GM21367 (cell line): ENCODE measurements at regions not wholly inside any gene's neighbourhood (a gene's known extent, or its start where the extent isn't known, plus 50 kb on each side); places are given as distances from the start of the nearest gene placed in this dataset.
"Not testable (repeated sequence)": the region's sequence is repeated elsewhere in the genome, so short reads cannot be mapped to it uniquely, and the experiment has no call there.

ENCODE experiments used
- ATAC-seq: cut with Tn5 transposase; IDR thresholded peaks from one replicate; pipeline ENCODE4 v1.9.1; 2021; ENCODE audit not compliant: unreplicated experiment

GRCh38 chr1:41994195-41994894, 75.6 kb upstream of the HIVEP3 start:
- ATAC-seq: no peak

GRCh38 chr1:41983451-41983850, 64.7 kb upstream of the HIVEP3 start:
- no peak for ATAC-seq

- ATAC-seq: no peak
Observed at GRCh38 chr1:41981796-41982195, 63.1 kb upstream of the HIVEP3 start.

- ATAC-seq: no peak
Observed at GRCh38 chr1:41980827-41981653, 62.3 kb upstream of the HIVEP3 start.

GRCh38 chr1:41978986-41979385, 60.3 kb upstream of the HIVEP3 start:
- no peak for ATAC-seq

GRCh38 chr1:41977326-41977725, 58.6 kb upstream of the HIVEP3 start:
- no peak for ATAC-seq

GRCh38 chr1:41976671-41977070, 57.9 kb upstream of the HIVEP3 start:
- no peak for ATAC-seq

GRCh38 chr1:41975850-41976569, 57.3 kb upstream of the HIVEP3 start:
- ATAC-seq: no peak

GRCh38 chr1:41975121-41975520, 56.4 kb upstream of the HIVEP3 start:
- no peak for ATAC-seq

GRCh38 chr1:41968557-41968956, 49.8 kb upstream of the HIVEP3 start:
- not testable (repeated sequence) for ATAC-seq
